Vagina (tissue), 2 donors: ENCODE measurements at regions not wholly inside any gene's neighbourhood (a gene's known extent, or its start where the extent isn't known, plus 50 kb on each side); places are given as distances from the start of the nearest gene placed in this dataset.

Experiments used
- DNase-seq, 2 donors: peaks; one replicate each; pipeline ENCODE4 v3.0.0-alpha.2; 2017; ENCODE audit errors: extremely low spot score in 2 of 2
- H3K27ac ChIP-seq: fragments of 200-600 bp; sonication (generic); one replicate; pipeline ENCODE4 v1.5.1; 2019
- H3K27me3 ChIP-seq: fragments of 200-600 bp; sonication (generic); one replicate; pipeline ENCODE4 v1.5.1; 2019
- H3K36me3 ChIP-seq, 2 donors: fragments of 200-600 bp; sonication (generic); one replicate each; pipeline ENCODE4 v1.5.1; 2017 to 2019
- H3K4me1 ChIP-seq: fragments of 200-600 bp; sonication (generic); one replicate; pipeline ENCODE4 v1.5.1; 2019
- H3K4me3 ChIP-seq, 2 donors: fragments of 200-600 bp; sonication (generic); 1 replicate in 1 of 2; 2 replicates in 1 of 2; pipeline ENCODE4 v1.5.1; 2016 to 2019
- H3K9me3 ChIP-seq: fragments of 200-600 bp; sonication (generic); one replicate; pipeline ENCODE4 v1.5.1; 2019
- POLR2A ChIP-seq, 2 donors: fragments of 450-650 bp; IDR thresholded peaks; one replicate each; pipeline ENCODE4 v1.6.1; 2017; ENCODE audit warnings: antibody characterized with exemption in 2 of 2, mild to moderate bottlenecking in 2 of 2, moderate library complexity in 2 of 2
- POLR2AphosphoS5 ChIP-seq, 2 donors: sonication (generic); formaldehyde crosslinking; IDR thresholded peaks; one replicate each; pipeline ENCODE4 v1.9.0; 2017; ENCODE audit warnings: antibody characterized with exemption in 2 of 2, mild to moderate bottlenecking in 2 of 2, low read depth in 1 of 2; ENCODE audit not compliant: insufficient read depth in 1 of 2
- intact Hi-C: fragments of 100-400 bp; cut with DNase I; formaldehyde crosslinking; loops from one replicate; pipeline ENCODE4 v1.15.1; 2023
- TF ChIP-seq, protein P1 (sequence below), 3 experiments: fragments of 450-650 bp in 2 of 3; fragments of 200-600 bp in 1 of 3; sonication (generic) in 1 of 3; IDR thresholded peaks; one replicate each; pipeline ENCODE4 v1.5.1; 2017 to 2019; ENCODE audit warnings: antibody characterized with exemption in 3 of 3, mild to moderate bottlenecking in 2 of 3, moderate library complexity in 2 of 3

- TF ChIP-seq POLR2A (IDR thresholded peaks at IDR 0.05) = no peak
- TF ChIP-seq POLR2AphosphoS5 (IDR thresholded peaks at IDR 0.05; ENCODE audit: insufficient read depth in 1 of 2, low read depth in 1 of 2) = no peak
- TF ChIP-seq, protein P1, sequence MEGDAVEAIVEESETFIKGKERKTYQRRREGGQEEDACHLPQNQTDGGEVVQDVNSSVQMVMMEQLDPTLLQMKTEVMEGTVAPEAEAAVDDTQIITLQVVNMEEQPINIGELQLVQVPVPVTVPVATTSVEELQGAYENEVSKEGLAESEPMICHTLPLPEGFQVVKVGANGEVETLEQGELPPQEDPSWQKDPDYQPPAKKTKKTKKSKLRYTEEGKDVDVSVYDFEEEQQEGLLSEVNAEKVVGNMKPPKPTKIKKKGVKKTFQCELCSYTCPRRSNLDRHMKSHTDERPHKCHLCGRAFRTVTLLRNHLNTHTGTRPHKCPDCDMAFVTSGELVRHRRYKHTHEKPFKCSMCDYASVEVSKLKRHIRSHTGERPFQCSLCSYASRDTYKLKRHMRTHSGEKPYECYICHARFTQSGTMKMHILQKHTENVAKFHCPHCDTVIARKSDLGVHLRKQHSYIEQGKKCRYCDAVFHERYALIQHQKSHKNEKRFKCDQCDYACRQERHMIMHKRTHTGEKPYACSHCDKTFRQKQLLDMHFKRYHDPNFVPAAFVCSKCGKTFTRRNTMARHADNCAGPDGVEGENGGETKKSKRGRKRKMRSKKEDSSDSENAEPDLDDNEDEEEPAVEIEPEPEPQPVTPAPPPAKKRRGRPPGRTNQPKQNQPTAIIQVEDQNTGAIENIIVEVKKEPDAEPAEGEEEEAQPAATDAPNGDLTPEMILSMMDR (IDR thresholded peaks at IDR 0.05) = no peak
- Histone ChIP-seq H3K36me3 (no peaks in the 10 kb centered on the region), H3K4me1 (peaks cover 11% of the 10 kb centered on the region), H3K27ac (no peak overlapping the region), H3K27me3 (no peaks in the 10 kb centered on the region), H3K4me3 (no peak overlapping the region), H3K9me3 (no peaks in the 10 kb centered on the region)
- intact Hi-C loops = no loop called here
- DNase-seq = no peak
Measured at GRCh38 chr6:113181164-113181563, 676.0 kb upstream of the MARCKS start.

- no peak for DNase-seq
- Histone ChIP-seq H3K27ac (no peak overlapping the region), H3K4me1 (peaks cover 11% of the 10 kb centered on the region), H3K9me3 (no peaks in the 10 kb centered on the region), H3K27me3 (no peaks in the 10 kb centered on the region), H3K36me3 (no peaks in the 10 kb centered on the region), H3K4me3 (no peak overlapping the region)
- intact Hi-C loops = no loop called here
- TF ChIP-seq POLR2AphosphoS5 (IDR thresholded peaks at IDR 0.05; ENCODE audit: insufficient read depth in 1 of 2, low read depth in 1 of 2) = no peak
- TF ChIP-seq, protein P1 (IDR thresholded peaks at IDR 0.05) = no peak
- TF ChIP-seq POLR2A (IDR thresholded peaks at IDR 0.05) = no peak
Measured at GRCh38 chr6:113182370-113183141, 674.6 kb upstream of the MARCKS start.

GRCh38 chr6:113184291-113184690 is 672.9 kb upstream of the MARCKS start:
- TF ChIP-seq POLR2A (IDR thresholded peaks at IDR 0.05) (no peak), POLR2AphosphoS5 (IDR thresholded peaks at IDR 0.05; ENCODE audit: insufficient read depth in 1 of 2, low read depth in 1 of 2) (no peak)
- TF ChIP-seq, protein P1 (IDR thresholded peaks at IDR 0.05) = no peak
- Histone ChIP-seq H3K27ac (no peak overlapping the region), H3K4me1 (peaks cover 11% of the 10 kb centered on the region), H3K27me3 (no peaks in the 10 kb centered on the region), H3K4me3 (no peak overlapping the region), H3K36me3 (no peaks in the 10 kb centered on the region), H3K9me3 (no peaks in the 10 kb centered on the region)
- DNase-seq = no peak
- intact Hi-C loops = no loop called here

- Histone ChIP-seq H3K27me3 (no peaks in the 10 kb centered on the region), H3K27ac (no peak overlapping the region), H3K9me3 (no peaks in the 10 kb centered on the region), H3K4me3 (no peak overlapping the region), H3K4me1 (peaks cover 11% of the 10 kb centered on the region), H3K36me3 (no peaks in the 10 kb centered on the region)
- DNase-seq = no peak
- TF ChIP-seq POLR2A (IDR thresholded peaks at IDR 0.05) (no peak), POLR2AphosphoS5 (IDR thresholded peaks at IDR 0.05; ENCODE audit: insufficient read depth in 1 of 2, low read depth in 1 of 2) (no peak)
- TF ChIP-seq, protein P1 (IDR thresholded peaks at IDR 0.05) = no peak
- intact Hi-C loops = no loop called here
Measured at GRCh38 chr6:113184736-113185135, 672.4 kb upstream of the MARCKS start.

GRCh38 chr6:113185299-113185698 is 671.8 kb upstream of the MARCKS start:
- TF ChIP-seq, protein P1 (IDR thresholded peaks at IDR 0.05) = no peak
- TF ChIP-seq POLR2A (IDR thresholded peaks at IDR 0.05) = no peak
- TF ChIP-seq POLR2AphosphoS5 (IDR thresholded peaks at IDR 0.05; ENCODE audit: insufficient read depth in 1 of 2, low read depth in 1 of 2) = no peak
- Histone ChIP-seq H3K4me1 (peaks cover 11% of the 10 kb centered on the region), H3K27me3 (no peaks in the 10 kb centered on the region), H3K9me3 (no peaks in the 10 kb centered on the region), H3K4me3 (no peak overlapping the region), H3K27ac (no peak overlapping the region), H3K36me3 (no peaks in the 10 kb centered on the region)
- intact Hi-C loops = no loop called here
- DNase-seq = no peak
